ENCODE measurements at regions not wholly inside any gene's neighbourhood (a gene's known extent, or its start where the extent isn't known, plus 50 kb on each side); places are given as distances from the start of the nearest gene placed in this dataset.
"Not testable (repeated sequence)": the region's sequence is repeated elsewhere in the genome, so short reads cannot be mapped to it uniquely, and the experiment has no call there.

GRCh38 chr22:46047226-46047625 lies 70.3 kb upstream of the WNT7B start:
- intact Hi-C loops (cut with DNase I) = no loop called here
- H3K4me3 ChIP-seq (replicated peaks in 1 of 3) = no peak overlapping the region
- 87 to 88% methylated on average over 13 of the region's 13 CpGs for WGBS, 2 donors

GRCh38 chr22:46047841-46048595 lies 71.1 kb upstream of the WNT7B start:
- no peak for DNase-seq
- intact Hi-C loops (cut with DNase I) = no loop called here
- H3K36me3 ChIP-seq = no peaks in the 10 kb centered on the region

More at GRCh38 chr22:46047226-46047625, 70.3 kb upstream of the WNT7B start:
- TF ChIP-seq POLR2A (IDR thresholded peaks at IDR 0.05) = no peak
- TF ChIP-seq, protein P1, sequence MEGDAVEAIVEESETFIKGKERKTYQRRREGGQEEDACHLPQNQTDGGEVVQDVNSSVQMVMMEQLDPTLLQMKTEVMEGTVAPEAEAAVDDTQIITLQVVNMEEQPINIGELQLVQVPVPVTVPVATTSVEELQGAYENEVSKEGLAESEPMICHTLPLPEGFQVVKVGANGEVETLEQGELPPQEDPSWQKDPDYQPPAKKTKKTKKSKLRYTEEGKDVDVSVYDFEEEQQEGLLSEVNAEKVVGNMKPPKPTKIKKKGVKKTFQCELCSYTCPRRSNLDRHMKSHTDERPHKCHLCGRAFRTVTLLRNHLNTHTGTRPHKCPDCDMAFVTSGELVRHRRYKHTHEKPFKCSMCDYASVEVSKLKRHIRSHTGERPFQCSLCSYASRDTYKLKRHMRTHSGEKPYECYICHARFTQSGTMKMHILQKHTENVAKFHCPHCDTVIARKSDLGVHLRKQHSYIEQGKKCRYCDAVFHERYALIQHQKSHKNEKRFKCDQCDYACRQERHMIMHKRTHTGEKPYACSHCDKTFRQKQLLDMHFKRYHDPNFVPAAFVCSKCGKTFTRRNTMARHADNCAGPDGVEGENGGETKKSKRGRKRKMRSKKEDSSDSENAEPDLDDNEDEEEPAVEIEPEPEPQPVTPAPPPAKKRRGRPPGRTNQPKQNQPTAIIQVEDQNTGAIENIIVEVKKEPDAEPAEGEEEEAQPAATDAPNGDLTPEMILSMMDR (IDR thresholded peaks at IDR 0.05) = no peak
- H3K9me3 ChIP-seq = no peaks in the 10 kb centered on the region
- H3K27ac ChIP-seq = peak overlapping the region in 2 of 3 donors; percentile 61 to 89
- H3K4me1 ChIP-seq = peaks cover 32 to 72% of the 10 kb centered on the region in 2 donors
- no peak for DNase-seq
- no peaks in the 10 kb centered on the region for H3K27me3 ChIP-seq
- H3K36me3 ChIP-seq = no peaks in the 10 kb centered on the region

GRCh38 chr22:46048661-46049060 lies 71.7 kb upstream of the WNT7B start:
- H3K9me3 ChIP-seq; DNase-seq; H3K27me3 ChIP-seq; H3K36me3 ChIP-seq; intact Hi-C loops (cut with DNase I); H3K4me3 ChIP-seq (replicated peaks in 1 of 3): not testable (repeated sequence)
- 79 to 88% methylated on average over 7 of the region's 7 CpGs for WGBS, 2 donors
- Histone ChIP-seq H3K27ac (peak overlapping the region in 1 of 3 donors; percentile 89), H3K4me1 (peaks cover 37 to 71% of the 10 kb centered on the region in 2 donors)

More at GRCh38 chr22:46047841-46048595, 71.1 kb upstream of the WNT7B start:
- Histone ChIP-seq H3K27me3 (no peaks in the 10 kb centered on the region), H3K27ac (peak overlapping the region in 2 of 3 donors; percentile 61 to 89), H3K9me3 (no peaks in the 10 kb centered on the region), H3K4me1 (peaks cover 40 to 75% of the 10 kb centered on the region in 2 donors), H3K4me3 (replicated peaks in 1 of 3) (no peak overlapping the region)
- WGBS, 2 donors = 72 to 85% methylated on average over 14 of the region's 14 CpGs
- TF ChIP-seq, protein P1 (IDR thresholded peaks at IDR 0.05) = no peak
- TF ChIP-seq POLR2A (IDR thresholded peaks at IDR 0.05) = no peak

DNA sequence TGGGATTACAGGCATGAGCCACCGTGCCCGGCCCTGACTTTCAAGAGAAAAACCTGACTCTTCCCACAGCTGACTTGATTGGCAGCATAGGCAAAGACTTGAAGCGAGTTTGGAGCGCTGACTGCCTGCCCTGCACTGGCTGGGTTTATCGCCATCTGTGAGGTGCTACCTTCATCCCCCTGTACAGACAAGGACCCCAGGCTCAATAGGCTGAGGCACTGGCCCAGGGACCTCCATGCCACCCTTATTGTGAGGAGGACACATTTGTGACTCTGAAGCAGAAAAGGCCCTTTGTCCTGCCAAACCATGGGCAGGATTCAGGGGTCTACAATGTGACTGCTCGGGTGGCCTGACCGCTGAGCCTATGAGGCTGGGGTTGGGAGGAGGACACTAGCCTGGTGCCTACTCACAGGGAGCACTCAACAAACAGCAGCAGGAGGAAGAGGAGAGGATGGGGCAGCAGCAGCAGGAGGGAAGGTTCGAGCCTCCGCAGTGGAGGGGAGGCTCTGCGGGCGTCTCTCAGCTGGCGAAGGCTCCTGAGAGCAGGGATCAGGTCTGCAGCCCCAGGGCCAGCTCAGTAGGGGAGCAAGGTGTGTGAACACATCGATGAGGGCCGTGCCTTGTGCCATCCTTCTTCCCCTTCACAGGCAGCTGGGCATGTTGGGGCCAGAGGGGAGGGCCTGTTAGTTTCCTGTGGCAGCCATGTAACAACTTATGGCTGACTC lies 72.9 kb upstream of the WNT7B start:
- H3K4me1 ChIP-seq = peaks cover 37 to 69% of the 10 kb centered on the region in 2 donors
- no peaks in the 10 kb centered on the region for H3K9me3 ChIP-seq
- WGBS, 2 donors = 96 to 98% methylated on average over 6 to 14 of the region's 14 CpGs
- H3K4me3 ChIP-seq (replicated peaks in 1 of 3) = no peak overlapping the region
- DNase-seq = no peak
- H3K27ac ChIP-seq = peak overlapping the region in 1 of 3 donors; percentile 59
- intact Hi-C loops (cut with DNase I) = no loop called here
- TF ChIP-seq POLR2A (IDR thresholded peaks at IDR 0.05) = no peak
- TF ChIP-seq, protein P1 (IDR thresholded peaks at IDR 0.05) = no peak
- H3K36me3 ChIP-seq = no peaks in the 10 kb centered on the region
- H3K27me3 ChIP-seq = no peaks in the 10 kb centered on the region

GRCh38 chr22:46050451-46050845 lies 73.5 kb upstream of the WNT7B start:
- 70 to 87% methylated on average over 6 to 7 of the region's 7 CpGs for WGBS, 2 donors
- intact Hi-C loops (cut with DNase I) = no loop called here
- no peaks in the 10 kb centered on the region for H3K27me3 ChIP-seq

More at GRCh38 chr22:46050451-46050845, 73.5 kb upstream of the WNT7B start:
- no peak for DNase-seq
- H3K4me3 ChIP-seq (replicated peaks in 1 of 3) = no peak overlapping the region
- peaks cover 39 to 72% of the 10 kb centered on the region in 2 donors for H3K4me1 ChIP-seq
- H3K9me3 ChIP-seq = no peaks in the 10 kb centered on the region
- TF ChIP-seq POLR2A (IDR thresholded peaks at IDR 0.05) = no peak
- TF ChIP-seq, protein P1 (IDR thresholded peaks at IDR 0.05) = no peak
- H3K36me3 ChIP-seq = no peaks in the 10 kb centered on the region
- peak overlapping the region in 2 of 3 donors; percentile 59 to 97 for H3K27ac ChIP-seq

Measured in thyroid gland (tissue), 4 donors.